Eye (tissue), 1 donor: ENCODE measurements at regions not wholly inside any gene's neighbourhood (a gene's known extent, or its start where the extent isn't known, plus 50 kb on each side); places are given as distances from the start of the nearest gene placed in this dataset.

Experiments
- DNase-seq: peaks from one replicate; pipeline ENCODE4 v3.0.0-alpha.2; 2015

DNA sequence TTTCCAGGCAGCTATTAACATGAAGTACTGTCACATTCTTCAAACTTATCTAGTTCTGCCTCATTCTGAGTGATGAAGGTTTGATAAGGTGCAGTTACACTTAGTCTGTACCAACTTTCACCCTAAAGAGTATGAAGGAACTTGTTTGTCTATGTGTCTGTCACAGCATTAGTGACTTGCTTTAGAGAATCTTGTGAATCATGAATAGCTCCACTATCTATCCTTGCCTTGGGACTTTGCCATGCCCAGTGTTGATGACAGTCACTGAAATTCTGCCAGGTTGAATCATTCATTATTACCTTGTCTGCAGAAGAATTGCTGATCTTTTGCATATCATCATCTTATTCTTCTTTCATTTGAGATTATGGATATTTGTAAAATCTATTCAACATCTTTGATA lies 50.9 kb upstream of the A1CF start:
- no peak for DNase-seq

DNA sequence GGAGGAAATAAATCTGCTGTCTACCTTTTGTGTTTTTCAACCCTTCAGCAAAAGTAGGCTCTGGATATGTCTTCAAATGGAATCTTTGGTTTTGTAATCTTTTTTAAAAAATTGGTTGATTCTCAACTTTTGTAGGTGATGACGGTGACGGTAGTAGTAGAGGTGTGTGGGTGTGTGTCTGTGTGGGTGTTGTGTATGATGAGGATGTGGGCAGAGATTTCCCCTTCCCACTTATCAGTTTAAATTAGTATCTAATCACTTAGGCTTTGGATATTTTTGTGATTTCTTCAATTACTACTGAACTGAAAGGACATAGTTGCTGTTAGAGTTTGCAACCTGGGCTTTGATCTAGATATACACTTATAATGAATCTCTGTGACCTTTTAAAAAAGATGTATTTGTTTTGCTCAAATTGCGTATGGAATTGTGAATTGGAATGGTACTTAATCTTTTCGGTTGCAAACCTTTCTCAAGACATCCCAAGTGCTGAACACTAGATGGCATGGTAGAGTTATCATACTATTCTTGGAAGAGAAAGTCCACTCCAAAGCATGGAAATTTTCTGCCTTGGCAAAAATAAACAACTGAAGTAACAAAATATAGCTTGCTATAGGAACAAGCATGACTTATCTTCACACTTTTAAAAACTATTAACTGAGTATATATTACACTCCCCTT lies 51.9 kb upstream of the A1CF start:
- DNase-seq, result peak; percentile 56

DNA sequence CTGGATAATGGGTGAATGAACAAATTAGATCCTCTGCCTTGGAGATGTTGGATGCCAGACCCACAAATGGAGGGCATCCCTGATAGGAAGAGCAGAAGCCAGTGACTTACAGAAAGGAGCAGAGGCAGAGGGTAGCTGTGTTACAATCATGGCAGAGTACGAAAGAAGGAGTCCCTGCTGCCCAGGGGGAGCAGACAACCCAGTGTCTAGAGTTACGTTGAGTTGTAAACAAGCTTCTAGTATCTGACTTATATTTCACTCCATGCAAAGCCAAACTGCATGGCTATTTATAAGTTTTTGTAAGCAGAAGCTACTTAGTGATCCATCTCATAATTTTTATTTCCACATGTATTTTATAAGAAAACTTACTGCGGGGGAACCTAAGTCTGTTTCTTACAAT lies 56.2 kb upstream of the A1CF start:
- no peak for DNase-seq

DNA sequence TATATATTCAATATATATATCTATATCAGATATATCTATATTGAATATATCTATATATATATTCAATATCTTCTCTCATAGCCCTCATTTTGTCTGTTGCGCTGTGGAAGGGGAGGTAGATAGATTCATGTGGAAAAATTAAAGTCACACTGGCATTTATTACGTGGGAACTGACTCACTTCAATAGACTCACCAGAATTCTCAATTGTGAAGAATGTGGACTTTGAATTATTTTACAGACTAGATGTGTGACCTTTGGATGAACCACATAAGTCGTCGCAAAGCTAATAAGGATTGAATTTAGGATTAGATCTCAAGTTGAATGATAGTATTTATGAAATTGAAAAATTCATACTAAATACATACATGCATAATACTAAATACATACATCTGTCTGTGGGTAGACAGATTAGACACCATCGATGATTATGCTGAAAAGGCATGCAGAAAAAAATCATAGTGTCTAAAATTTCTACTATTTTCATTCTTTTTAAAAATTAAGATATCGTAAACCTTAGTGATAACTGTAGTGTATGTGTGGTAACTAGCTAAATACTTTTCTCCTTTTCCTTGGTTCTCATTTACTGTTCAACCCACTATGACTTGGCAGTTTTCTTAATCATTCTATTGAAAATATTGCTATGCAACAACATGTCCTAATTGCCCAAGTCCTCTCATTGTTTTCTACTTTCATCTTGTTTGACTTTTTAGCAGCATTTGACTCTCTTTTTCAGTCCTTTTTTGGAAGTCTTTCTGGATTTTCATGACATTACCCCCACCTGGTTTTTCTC lies 61.8 kb upstream of the A1CF start:
- no peak for DNase-seq

DNA sequence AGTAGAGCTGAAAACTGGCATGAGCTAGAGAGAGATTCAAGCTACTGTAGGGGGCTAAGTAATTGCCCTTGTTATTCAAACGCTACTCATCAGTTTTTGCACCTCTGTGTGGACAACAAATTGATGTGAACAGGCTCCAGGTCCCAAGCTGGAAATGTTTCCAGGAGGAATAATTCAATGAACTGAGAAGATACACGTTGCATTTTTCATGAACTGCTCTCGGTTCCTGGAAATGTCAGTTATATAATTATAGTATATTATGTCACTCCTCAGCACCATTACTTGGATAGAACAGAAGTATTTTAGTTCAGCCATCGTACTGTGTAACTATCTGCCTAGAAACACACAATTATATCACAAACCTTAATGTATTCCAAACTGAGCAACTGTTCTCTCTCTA lies 65.9 kb upstream of the A1CF start:
- DNase-seq, result no peak

DNA sequence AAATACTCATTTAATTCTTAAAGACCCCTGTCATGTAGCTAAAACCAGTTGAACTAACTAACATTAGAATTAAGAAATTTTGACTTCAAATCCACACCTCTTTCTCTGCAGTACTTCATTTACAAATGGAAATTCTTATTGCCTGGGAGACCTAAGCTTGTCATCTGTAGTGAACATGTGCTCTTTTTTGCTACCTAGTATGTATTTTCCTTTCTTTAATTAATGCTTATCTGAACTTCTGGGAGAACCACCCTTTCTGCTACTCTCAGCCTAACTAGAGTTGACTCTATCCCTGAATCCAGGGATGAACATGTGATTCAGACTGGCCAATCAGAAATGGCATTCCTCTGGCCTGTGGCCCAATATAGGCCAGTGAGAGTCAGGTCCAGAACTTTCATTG lies 75.9 kb upstream of the A1CF start:
- no peak for DNase-seq

DNA sequence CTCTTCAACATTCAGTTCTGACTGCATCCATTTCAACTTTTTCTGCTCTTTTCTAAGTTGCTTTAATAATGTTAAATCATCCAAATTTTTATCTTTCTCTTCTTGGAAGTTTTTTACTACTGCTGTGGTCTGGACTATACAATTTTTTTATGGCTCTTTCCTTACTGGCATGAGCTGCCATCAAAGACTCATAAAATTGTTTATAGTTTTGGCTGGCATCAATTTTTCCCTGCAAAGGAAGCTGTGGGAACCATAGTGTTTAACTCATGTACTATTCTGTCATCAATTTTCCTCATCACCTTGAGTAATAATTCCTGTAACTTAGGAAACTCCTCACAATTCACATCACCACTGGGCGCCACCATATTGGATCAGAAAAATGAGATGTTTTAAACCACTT lies 77.6 kb upstream of the A1CF start:
- no peak for DNase-seq

DNA sequence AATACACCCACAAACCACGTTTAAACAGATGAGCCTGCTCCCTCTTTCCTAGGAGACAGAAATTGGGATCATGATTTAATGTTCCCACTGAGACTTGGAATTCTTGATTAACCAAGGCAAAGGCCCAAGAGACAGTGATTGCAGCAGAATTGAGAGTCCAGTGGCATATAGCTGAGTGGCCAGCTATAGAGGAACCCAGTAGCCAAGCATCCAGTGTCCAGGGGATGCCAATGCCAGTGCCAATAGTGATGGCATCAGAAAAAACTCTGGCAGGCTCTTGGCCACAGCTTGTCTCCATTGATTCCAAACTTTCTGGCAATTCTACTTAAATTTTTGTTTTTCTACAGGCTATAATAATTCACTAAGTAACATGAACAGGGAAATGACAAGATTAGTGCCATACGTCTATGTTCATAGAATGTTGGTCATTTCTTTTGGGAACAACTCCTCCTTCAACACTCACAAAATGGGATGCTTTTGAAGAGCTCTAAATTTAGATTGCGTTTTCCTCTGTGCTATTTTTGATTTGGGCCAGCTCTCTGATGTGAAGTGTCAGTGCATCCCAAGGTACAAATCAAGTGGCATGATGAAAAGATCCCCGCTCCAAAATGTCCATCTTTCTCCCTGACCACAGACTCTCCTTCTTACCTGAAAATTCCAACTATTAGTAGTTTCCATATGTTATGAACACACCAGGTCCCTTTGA lies 83.1 kb upstream of the A1CF start:
- no peak for DNase-seq

DNA sequence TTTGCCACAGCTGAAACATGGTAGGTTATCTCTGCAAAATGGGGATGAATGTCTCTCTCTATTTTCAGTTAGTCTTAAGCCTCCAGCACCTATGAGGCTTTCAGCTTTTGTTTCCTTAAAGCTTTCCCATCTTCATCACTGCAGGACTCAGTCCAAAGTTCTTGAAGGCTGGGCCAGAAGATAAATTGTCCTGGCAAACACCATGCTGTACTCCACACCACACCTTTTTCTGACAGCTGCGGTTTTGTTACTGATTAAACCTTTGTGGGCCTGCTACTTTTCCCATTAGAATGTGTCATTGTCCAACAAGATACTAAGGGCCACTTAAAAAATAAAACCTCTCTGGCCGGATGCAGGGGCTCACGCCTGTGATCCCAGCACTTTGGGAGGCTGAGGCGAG lies 87.2 kb upstream of the A1CF start:
- no peak for DNase-seq

DNA sequence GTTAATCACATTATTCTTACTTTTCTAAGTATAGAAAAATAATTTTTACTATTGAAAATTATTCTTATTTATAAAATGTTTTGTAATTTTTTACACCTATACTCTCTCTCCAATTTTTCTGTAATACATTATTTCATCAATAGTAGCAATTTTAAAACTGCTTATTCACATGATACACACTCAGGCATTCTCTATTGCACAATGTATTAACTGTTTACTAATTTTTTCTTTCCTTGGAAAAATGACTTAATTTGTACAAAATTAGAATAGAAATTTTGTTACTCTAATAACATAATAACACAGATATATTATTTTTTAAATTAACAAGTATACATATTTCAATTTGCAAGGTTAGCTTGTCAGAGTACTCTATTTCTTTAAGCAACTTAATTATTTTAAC lies 92.9 kb upstream of the PRKG1 start:
- DNase-seq, result no peak

DNA sequence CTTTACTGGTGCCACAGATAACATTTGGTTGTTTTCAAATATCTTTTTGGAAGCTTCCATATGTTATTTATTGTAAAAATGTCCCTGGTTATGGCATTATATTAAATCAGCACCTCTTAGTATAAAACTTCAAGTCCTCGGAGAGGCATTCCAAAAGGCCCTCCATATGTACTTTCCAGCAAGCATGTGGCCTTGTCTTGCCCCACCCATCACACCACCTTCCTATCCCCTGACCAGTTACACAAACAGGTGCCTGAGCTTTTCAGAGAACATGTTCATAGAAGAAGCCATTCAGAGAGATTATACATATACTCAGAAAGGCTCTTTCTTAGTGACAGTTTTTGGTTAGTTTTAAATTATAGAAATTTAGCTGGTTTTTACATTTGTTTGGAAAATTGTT lies 92.4 kb upstream of the PRKG1 start:
- DNase-seq, result no peak

DNA sequence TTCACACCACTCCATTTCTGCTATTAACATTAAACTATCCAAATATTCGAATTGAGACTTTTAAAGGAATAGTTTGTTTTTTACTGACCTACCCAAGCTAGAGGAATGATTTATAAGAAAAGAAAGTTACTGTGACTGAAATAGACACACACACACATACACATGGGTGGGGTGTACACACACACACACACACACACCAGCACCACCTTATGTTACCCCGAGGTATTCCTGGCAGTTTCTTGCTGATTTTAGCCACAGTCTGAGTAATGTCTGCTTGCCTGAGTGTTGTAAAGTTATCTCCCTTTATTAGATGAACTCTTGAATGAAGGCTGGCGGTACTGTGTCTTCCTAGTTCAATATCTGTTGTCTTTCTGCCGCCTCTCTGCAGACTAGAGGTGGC lies 91.3 kb upstream of the PRKG1 start:
- no peak for DNase-seq

DNA sequence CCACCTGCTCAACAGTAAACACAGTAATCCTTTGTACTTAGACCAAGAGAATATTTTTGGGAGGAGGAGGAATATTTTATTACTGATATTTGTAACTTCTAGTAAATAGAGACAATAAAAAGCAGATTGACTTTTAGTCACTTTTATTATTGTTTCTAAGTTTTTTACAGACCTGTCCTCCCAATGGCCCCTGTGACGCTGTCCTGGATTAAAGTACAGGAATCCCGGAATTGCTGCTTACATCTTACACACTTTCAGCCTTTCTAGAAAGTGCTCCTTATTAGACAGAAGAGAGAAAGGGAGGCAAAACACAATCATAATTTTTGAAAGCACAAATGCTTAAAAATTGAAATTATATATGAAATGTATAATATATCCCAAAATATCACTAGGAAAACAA lies 86.4 kb upstream of the PRKG1 start:
- no peak for DNase-seq

DNA sequence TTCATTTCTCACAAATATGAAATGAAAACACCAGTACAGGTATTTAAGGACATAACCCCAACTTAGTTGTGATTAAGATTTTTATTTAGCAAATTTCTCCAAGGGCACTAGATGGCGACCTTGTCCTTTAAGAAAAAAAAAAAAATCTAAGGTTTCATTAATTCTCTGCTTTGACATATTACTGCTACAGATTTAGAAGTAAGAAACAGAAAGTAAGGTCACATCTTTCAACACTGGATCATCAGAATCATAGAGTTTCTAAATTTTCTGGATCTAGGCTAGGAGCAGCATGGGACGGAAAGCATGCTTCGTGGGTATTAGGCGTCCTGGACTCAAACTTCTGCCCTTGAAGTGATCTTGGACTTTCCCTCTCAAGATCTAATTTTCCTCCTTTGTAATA lies 85.5 kb upstream of the PRKG1 start:
- peak; percentile 51 for DNase-seq

DNA sequence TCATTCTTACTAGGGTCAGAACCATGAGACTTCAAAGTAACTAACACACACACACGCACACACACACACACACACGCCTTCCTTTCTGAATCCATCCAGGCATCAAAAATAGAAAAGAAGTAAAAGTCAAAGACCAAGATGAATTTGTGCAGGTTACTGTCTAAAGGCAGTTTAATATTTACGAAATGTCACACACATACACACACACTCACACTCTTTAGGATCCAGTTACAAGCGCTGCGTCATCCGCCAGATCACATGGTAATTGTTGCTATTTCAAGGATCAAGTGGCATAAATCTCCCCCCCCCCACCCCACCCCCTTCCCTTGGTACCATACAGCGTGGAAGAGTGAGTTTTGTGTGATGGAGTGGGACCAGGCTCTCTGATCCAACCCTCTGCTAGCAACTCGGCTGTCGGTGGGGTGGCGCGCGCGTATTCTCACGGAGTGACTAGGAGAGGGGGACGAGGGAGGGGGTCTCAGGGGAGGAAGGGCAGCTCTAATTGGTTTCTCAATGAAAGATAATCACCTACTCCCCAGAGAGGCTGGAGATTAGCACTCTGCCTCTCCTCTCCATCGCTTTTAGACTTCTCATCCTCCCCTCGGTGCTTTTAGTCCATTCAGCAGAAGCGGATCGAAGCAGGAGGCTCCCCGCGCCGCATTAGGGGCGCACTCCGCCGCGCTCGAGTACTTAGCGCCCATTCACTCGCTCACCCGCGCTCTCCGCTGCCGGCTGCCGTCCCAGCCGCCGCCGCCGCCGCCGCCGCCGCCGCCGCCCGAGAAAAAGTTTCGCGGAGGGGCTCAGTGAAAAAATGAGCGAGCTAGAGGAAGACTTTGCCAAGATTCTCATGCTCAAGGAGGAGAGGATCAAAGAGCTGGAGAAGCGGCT lies 83.5 kb upstream of the PRKG1 start:
- DNase-seq, result peak; percentile 88

DNA sequence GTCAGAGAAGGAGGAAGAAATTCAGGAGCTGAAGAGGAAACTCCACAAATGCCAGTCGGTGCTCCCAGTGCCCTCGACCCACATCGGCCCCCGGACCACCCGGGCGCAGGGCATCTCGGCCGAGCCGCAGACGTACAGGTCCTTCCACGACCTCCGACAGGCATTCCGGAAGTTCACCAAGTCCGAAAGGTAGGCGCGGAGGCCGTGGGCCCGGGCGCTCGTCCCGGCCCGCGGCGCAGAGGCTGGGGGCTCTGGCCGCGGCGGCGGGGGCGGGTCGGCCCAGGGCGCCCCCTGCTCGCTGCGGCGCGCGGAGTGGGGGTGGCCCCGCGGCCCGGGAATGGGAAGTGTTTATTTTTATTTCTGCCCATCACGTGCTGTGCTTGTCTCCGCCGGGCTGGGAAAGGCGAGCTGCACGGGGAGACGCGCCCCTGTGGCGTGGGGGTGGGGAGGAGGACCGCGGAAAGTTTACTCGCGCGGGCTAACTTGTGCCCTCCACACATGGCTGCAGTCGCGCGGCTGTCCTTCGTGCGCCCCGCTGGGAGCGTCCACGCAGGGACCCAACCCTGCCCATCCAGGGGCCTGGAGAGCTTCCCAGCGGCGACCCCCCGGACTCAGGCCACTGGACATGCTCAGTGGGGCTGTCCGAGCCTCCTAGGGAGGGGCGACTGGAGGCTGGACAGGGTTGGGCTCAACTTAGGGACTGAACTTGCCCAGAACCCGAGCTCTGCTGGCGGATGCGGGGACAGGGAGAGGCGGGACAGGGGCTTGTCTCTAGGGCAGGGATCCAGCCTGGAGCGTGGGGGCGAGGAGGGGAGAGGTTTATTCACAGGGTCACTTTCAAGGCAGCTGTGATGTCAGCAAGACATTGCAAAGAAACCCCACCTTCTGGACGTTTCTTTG lies 82.6 kb upstream of the PRKG1 start:
- DNase-seq, result peak; percentile 67

DNA sequence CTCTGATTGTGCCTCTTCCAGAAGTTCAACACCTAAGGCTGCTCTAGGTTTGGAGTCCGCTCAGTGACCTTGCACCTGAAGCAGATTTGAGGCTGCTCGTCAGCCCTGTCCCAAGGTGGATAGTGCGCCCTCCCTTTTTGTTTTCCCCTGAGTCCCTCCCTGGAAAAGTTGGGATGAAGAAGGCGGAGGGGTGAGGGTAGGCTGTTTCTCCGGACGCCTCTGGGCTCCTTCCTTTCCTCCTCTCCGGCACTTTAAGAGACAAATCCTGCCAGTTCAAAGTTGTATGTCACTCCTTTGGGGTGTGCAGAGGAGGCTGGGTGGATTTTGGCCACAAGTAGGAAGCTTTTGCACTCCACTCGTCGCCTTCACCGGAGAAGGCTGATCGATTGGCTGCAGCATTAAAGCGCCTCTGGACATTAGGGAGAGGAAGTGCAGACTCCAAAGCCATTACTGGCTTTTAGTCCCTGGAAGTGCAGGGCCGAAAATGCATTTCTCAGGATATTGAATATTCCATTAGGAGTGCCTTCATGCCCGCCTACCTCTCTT lies 81.9 kb upstream of the PRKG1 start:
- DNase-seq, result peak; percentile 65

DNA sequence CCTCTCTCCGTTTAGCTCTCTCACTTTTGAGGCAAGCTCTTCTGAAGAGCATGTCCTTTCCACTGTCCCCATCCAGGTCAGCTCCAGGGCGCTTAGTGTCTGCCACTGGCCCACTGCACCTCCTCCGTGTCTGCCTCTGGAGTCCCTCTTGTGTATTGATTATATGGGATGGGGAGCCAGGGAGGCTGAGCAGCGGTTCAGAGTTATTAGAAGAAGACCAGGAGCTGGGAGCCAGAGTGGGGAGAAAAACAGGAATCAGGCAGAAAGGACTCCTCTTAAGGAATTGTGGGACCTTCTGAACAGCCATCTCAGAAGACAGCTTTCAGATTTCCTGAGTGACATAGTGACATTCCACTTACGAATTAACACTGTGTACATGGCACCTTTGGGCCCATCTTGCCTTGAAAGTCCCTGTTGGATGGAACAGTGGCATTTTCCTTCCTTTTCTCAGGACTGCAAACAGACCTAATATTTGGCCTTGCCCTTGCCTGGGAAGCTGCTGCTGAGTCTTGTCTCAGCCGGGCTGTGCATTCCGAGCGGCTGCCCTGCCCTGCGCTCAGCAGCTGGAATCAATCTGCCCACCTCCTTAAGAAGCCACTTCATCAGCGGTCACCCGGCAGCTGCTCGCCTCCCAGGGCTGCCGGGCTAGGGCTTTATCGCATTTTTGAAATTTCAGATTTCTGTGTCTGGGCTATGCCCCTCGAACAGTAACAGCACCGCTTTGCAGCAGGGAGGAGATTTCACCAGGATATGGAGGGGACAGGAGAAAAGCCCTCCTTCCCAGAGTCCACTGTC lies 81.1 kb upstream of the PRKG1 start:
- DNase-seq, result peak; percentile 67

DNA sequence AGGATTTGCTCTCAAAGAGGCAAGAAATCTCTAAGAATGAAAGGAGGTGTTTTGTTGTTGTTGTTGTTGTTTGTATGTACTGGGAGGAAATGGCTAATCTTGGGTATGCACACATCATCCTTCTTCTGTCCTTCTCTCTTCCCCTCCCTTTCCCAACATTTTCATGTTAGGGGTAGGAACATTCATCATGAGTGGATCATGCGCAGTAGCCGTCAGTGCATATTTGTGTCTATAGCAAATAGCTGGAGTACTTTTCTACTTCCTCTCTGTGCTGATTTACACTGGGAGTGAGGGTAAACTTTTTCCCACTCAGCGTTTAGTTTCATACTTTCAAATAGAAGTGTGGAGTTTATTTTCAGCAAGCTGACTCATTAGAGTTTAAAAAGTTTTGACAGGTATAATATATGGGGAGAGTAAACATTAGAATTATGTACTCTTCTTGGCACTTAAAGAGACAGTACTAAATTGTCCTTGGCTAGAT lies 80.5 kb upstream of the PRKG1 start:
- DNase-seq, result no peak

DNA sequence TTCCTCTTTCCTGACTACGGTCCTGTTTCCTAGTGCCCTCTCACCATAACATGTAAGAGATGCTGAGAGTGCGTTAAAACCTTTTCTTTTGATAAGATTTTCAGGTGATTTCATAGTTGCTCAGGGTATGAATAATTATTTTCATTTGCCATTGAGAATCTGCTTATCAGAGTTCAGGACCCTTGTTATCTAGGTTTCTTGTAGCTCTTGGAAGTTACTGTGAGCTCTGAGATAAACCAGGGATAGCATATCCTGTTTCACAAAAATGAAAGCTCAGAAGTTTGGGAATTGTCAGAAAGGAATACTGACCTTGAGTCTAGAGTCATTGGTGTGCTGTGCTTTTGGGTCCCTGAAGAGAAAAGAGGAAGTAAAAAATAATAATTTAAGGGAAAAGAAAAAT lies 76.8 kb upstream of the PRKG1 start:
- no peak for DNase-seq

DNA sequence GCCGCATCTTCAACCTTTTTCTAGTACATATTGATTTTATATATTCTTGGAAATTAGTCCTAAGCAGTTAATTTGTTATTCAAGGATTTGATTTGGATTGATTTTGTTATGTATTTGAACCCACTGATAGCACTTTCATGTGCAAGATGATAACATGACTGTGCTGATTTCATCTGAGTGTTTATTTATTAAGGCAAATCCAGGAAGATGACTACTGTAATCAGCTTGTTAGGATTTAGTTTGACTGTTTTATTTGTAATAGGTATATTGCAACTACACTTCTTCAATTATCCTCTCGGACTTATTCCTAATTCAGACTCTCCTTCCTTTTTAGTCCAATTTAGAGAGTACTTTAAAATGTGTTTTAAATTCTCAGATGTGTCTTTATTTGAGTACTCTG lies 75.1 kb upstream of the PRKG1 start:
- no peak for DNase-seq
